Natural killer cell (primary cell): ENCODE measurements at regions not wholly inside any gene's neighbourhood (a gene's known extent, or its start where the extent isn't known, plus 50 kb on each side); places are given as distances from the start of the nearest gene placed in this dataset.

ENCODE experiments used
- ATAC-seq, 3 donors: fragments of 150-1000 bp in 2 of 3; fragments of 200-7000 bp in 1 of 3; cut with Tn5 transposase; 1 replicate in 1 of 3; 2 replicates in 2 of 3; pipeline ENCODE4 v1.10.0; 2021; ENCODE audit warnings: mild to moderate bottlenecking in 2 of 3, moderate library complexity in 2 of 3
- DNase-seq, 2 donors: peaks; one replicate each; pipeline versions ENCODE4 v3.0.0 to v3.0.0-alpha.2; 2013 to 2021; ENCODE audit warnings: mixed read lengths in 1 of 2
- H3K27ac ChIP-seq: one replicate; pipeline ENCODE4 v1.5.1; 2013; ENCODE audit warnings: mild to moderate bottlenecking, low read length
- H3K27me3 ChIP-seq: one replicate; pipeline ENCODE4 v1.6.1; 2013; ENCODE audit warnings: low read length; ENCODE audit not compliant: control insufficient read depth, insufficient read depth
- H3K36me3 ChIP-seq: one replicate; pipeline ENCODE4 v1.6.1; 2013; ENCODE audit warnings: low read length; ENCODE audit not compliant: control insufficient read depth, insufficient read depth
- H3K4me1 ChIP-seq: one replicate; pipeline ENCODE4 v1.6.1; 2013; ENCODE audit warnings: low read length; ENCODE audit not compliant: control insufficient read depth, insufficient read depth
- H3K4me3 ChIP-seq: one replicate; pipeline ENCODE4 v1.5.1; 2013; ENCODE audit warnings: low read length
- H3K9me3 ChIP-seq: one replicate; pipeline ENCODE4 v1.6.1; 2013; ENCODE audit warnings: low read length; ENCODE audit not compliant: control insufficient read depth, insufficient read depth
- H3K27ac Mint-ChIP-seq, 2 donors: one replicate each; pipeline ENCODE4 v1.8.0; 2022; ENCODE audit warnings: mild to moderate bottlenecking in 2 of 2, mixed read lengths in 2 of 2, moderate library complexity in 1 of 2
- H3K27me3 Mint-ChIP-seq, 2 donors: one replicate each; pipeline ENCODE4 v1.8.0; 2022; ENCODE audit warnings: low read depth in 2 of 2, mixed read lengths in 2 of 2
- H3K36me3 Mint-ChIP-seq: one replicate; pipeline ENCODE4 v1.8.0; 2022; ENCODE audit warnings: mixed read lengths
- H3K4me1 Mint-ChIP-seq, 2 donors: one replicate each; pipeline ENCODE4 v1.8.0; 2022; ENCODE audit warnings: mixed read lengths in 2 of 2
- H3K4me3 Mint-ChIP-seq: one replicate; pipeline ENCODE4 v1.8.0; 2022; ENCODE audit warnings: mild to moderate bottlenecking, moderate library complexity, mixed read lengths
- H3K9me3 Mint-ChIP-seq, 2 donors: one replicate each; pipeline ENCODE4 v1.8.0; 2022; ENCODE audit warnings: mixed read lengths in 2 of 2
- WGBS: methylation state at CpG from one replicate; pipeline ENCODE4 v1.1.7; 2013; ENCODE audit warnings: missing lambda C conversion rate; ENCODE audit not compliant: insufficient coverage; 5-methylcytosine and 5-hydroxymethylcytosine counted together
- intact Hi-C: fragments of 100-400 bp; cut with micrococcal nuclease; formaldehyde crosslinking; loops from one replicate; pipeline ENCODE4 v1.14.2; 2022
- TF ChIP-seq, protein P1 (sequence below): fragments of 200-600 bp; IDR thresholded peaks from one replicate; pipeline ENCODE4 v1.8.0; 2022; ENCODE audit warnings: antibody characterized with exemption

- Histone ChIP-seq H3K36me3 (no peaks in the 10 kb centered on the region), H3K27ac (no peak overlapping the region), H3K4me3 (no peak overlapping the region), H3K27me3 (no peaks in the 10 kb centered on the region), H3K9me3 (no peaks in the 10 kb centered on the region), H3K4me1 (no peaks in the 10 kb centered on the region)
- Mint-ChIP-seq H3K4me3 (no peak overlapping the region), H3K27me3 (peaks cover 0 to 4% of the 10 kb centered on the region in 2 donors), H3K4me1 (no peaks in the 10 kb centered on the region), H3K36me3 (no peaks in the 10 kb centered on the region), H3K27ac (no peak overlapping the region), H3K9me3 (no peaks in the 10 kb centered on the region)
- WGBS = 87% methylated on average over 4 of the region's 4 CpGs
- no peak for ATAC-seq
- no peak for DNase-seq
- TF ChIP-seq, protein P1, sequence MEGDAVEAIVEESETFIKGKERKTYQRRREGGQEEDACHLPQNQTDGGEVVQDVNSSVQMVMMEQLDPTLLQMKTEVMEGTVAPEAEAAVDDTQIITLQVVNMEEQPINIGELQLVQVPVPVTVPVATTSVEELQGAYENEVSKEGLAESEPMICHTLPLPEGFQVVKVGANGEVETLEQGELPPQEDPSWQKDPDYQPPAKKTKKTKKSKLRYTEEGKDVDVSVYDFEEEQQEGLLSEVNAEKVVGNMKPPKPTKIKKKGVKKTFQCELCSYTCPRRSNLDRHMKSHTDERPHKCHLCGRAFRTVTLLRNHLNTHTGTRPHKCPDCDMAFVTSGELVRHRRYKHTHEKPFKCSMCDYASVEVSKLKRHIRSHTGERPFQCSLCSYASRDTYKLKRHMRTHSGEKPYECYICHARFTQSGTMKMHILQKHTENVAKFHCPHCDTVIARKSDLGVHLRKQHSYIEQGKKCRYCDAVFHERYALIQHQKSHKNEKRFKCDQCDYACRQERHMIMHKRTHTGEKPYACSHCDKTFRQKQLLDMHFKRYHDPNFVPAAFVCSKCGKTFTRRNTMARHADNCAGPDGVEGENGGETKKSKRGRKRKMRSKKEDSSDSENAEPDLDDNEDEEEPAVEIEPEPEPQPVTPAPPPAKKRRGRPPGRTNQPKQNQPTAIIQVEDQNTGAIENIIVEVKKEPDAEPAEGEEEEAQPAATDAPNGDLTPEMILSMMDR = no peak
- intact Hi-C loops = no loop called here
Observed at GRCh38 chr1:57594002-57594401, 170.1 kb upstream of the DAB1 start.

DNA sequence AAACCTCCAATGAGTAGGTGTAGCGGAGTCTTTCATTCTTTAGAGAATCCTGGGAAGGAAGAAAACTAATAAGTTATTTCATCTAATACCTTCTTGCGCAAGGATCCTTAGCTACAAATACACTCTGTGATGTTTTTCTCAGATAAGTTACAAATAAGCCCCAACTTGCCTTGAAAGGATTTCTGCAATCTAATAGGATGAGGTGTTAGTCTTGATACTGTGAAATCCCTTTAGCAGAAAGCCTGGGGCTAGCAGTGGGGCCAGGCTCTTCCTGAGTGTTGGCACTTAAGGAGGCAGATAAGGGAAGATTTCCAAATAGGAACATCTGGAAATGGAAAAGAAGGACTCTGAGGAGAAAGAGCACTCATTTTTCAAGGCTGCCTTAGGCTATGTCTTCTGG lies 168.0 kb upstream of the DAB1 start:
- H3K27me3 ChIP-seq = no peaks in the 10 kb centered on the region
- no peak overlapping the region for H3K4me3 ChIP-seq
- Mint-ChIP-seq H3K9me3 (no peaks in the 10 kb centered on the region), H3K4me3 (no peak overlapping the region), H3K36me3 (no peaks in the 10 kb centered on the region), H3K4me1 (no peaks in the 10 kb centered on the region), H3K27me3 (peaks cover 0 to 2% of the 10 kb centered on the region in 2 donors), H3K27ac (no peak overlapping the region)
- ATAC-seq (no peak), DNase-seq (no peak)
- 100% methylated on average over 1 of the region's 2 CpGs for WGBS
- no peaks in the 10 kb centered on the region for H3K4me1 ChIP-seq
- TF ChIP-seq, protein P1 = no peak
- no peaks in the 10 kb centered on the region for H3K9me3 ChIP-seq
- no peaks in the 10 kb centered on the region for H3K36me3 ChIP-seq
- intact Hi-C loops = no loop called here
- no peak overlapping the region for H3K27ac ChIP-seq

GRCh38 chr1:57590978-57591377 lies 167.1 kb upstream of the DAB1 start:
- TF ChIP-seq, protein P1 = no peak
- DNase-seq (no peak), ATAC-seq (no peak)
- Histone ChIP-seq H3K27me3 (no peaks in the 10 kb centered on the region), H3K9me3 (no peaks in the 10 kb centered on the region), H3K27ac (no peak overlapping the region), H3K4me1 (no peaks in the 10 kb centered on the region), H3K36me3 (no peaks in the 10 kb centered on the region), H3K4me3 (no peak overlapping the region)
- no peak overlapping the region for H3K27ac Mint-ChIP-seq
- no peak overlapping the region for H3K4me3 Mint-ChIP-seq
- H3K27me3 Mint-ChIP-seq = peaks cover 0 to 2% of the 10 kb centered on the region in 2 donors
- 94% methylated on average over 5 of the region's 5 CpGs for whole genome bisulfite sequencing
- H3K4me1 Mint-ChIP-seq = no peaks in the 10 kb centered on the region
- H3K36me3 Mint-ChIP-seq = no peaks in the 10 kb centered on the region
- intact Hi-C loops = no loop called here
- H3K9me3 Mint-ChIP-seq = peaks cover 0 to 3% of the 10 kb centered on the region in 2 donors

- H3K4me3 Mint-ChIP-seq = no peak overlapping the region
- no peaks in the 10 kb centered on the region for H3K4me1 Mint-ChIP-seq
- Histone ChIP-seq H3K27me3 (no peaks in the 10 kb centered on the region), H3K27ac (no peak overlapping the region), H3K4me3 (no peak overlapping the region), H3K9me3 (no peaks in the 10 kb centered on the region), H3K36me3 (no peaks in the 10 kb centered on the region), H3K4me1 (no peaks in the 10 kb centered on the region)
- ATAC-seq = no peak
- no peak for DNase-seq
- intact Hi-C loops = no loop called here
- no peak overlapping the region for H3K27ac Mint-ChIP-seq
- TF ChIP-seq, protein P1 = no peak
- no peaks in the 10 kb centered on the region for H3K36me3 Mint-ChIP-seq
- H3K9me3 Mint-ChIP-seq = peaks cover 0 to 3% of the 10 kb centered on the region in 2 donors
- no peaks in the 10 kb centered on the region for H3K27me3 Mint-ChIP-seq
Observed at GRCh38 chr1:57586842-57587241, 163.0 kb upstream of the DAB1 start.
